ENCODE measurements at regions not wholly inside any gene's neighbourhood (a gene's known extent, or its start where the extent isn't known, plus 50 kb on each side); places are given as distances from the start of the nearest gene placed in this dataset.
"Not testable (repeated sequence)": the region's sequence is repeated elsewhere in the genome, so short reads cannot be mapped to it uniquely, and the experiment has no call there.

DNA sequence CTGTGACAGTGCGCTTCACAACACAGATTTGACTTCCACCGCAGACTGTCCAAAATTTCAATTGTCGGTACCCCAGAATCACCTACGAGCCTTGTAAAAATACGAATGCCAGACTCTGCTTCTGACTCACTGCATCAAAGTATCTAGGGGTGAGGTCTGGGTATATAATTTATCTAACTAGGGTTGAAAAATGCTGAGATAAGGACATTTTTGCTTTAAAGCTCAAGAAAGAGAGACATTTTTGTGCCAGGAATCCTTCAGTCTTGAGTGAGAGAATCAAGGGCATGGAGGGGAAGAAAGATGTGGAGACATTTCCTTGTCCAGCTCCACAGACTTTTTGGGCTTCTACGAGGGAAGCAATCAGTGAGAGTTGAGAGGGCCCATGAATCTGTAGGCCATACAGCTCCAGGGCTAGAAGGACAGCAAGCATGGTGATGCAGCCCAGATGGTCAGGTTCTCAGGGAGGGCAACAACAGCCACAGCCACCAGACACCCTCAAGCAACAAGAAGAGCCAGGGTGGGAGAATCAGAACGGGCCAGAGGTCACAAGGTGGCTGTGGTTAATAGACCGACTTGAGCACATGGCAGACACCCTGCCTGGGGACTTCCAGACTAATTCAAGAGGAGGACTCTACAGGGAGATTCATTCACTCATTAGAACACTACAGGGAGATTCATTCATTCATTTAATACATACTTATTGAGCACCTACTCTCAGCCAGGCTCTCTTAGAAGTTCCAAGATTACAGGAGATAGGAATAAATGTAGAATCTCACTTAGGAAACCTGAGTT lies 211.1 kb upstream of the PRDM1 start:
- no peak for DNase-seq

DNA sequence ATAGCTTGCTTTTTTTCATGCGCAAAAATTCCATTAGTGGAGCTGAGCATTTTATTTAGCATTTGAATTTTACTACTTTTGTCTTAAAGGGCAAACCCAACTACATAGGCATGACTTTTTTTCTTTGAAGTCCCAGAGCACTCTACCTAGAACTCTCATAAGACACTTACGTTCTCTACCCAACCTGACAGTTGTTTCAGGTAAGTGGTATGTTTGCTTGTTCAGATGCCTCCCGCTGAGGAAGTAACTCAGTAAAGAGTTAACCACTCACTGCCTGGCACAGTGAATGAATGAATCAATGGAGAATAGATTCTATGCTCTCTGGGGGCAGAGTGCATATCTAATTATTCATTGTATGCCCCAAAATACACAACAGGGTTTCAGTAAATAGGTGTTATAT lies 212.3 kb upstream of the PRDM1 start:
- DNase-seq = no peak

DNA sequence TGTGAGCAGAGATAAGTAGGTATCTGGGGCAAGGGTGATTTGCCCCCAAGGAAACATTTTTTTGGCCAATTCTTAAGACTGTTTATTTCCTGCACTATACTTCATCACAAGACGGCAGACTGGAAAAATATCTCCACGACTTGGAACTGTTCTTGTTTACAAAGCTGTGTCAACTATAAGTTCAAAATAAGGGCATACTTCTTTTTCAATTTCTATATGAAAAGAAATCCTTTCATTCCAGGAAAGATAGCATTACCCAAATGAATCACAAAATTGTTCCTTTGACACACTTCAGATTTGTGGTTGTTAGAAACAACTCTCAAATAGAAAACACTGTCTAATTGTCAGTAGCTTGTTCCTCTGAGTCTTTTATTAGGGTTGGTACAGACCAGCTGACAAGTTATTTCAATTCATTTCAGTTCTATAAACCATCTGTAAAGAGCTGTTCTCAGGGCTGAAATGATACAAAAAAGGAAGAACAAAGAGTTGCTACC lies 212.9 kb upstream of the PRDM1 start:
- DNase-seq = no peak

DNA sequence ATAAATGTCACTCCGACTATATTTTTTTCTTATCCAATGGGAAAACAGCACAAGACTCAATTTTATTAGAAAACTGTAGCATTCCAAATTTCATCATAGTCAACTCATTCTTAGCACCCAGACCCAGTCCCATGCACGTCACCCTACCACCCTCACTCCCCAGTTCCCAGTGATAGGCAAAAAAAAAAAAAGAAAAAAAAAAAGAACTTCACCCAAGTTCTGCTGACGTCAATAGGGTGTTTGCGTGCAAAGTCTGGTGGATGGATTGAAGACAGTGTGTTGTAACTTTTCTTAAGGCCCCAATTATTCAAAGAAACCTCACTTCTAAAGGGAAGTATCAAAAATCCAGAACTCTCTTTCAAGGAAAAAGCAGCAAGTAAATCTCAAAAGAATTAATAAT lies 213.9 kb upstream of the PRDM1 start:
- no peak for DNase-seq

DNA sequence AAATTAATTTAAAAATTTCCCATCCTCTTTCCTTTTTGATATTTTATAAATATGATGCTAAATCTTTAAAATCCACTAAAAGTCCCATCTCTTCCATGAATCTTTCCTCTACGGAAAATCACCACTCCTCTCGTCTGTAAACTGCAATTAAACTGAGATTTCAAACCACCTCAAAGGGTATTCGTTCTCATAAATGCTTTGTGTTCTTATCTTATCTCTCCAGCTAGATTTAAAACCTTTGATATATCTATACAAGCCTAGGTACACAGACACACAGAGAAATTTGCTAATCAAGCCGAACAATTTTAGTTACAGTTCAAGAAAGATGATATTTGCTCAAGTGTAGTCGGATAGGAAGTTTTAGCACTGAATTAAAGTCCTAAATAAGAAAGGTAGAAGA lies 214.6 kb upstream of the PRDM1 start:
- no peak for DNase-seq

DNA sequence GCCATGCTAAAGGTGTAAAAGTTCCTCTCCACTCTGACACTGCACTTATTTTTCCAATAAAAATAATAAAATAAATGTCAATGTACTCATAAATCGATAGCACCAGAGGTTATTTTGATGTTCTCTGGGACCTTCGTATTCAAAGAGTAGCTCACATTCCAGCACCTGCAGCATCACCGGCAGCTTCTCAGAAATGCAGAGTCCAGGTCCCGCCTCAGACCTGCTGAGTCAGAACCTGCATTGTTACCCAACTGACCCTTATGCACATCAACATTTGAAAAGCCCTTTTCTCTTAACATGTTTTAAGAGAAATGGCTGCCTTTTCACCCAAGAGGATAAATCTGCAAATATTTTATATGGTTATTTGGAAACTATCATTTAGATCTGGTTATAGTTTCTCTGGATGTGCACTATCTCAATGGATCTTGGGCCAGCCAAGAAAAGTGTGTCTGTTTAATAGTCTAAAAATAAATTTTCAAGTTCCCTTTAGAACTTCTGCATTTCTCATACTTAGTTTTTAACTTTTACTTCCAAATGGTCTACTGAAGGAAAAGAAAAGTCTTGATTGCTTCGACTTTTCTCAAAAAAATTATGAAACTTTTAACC lies 216.2 kb upstream of the PRDM1 start:
- DNase-seq = no peak

DNA sequence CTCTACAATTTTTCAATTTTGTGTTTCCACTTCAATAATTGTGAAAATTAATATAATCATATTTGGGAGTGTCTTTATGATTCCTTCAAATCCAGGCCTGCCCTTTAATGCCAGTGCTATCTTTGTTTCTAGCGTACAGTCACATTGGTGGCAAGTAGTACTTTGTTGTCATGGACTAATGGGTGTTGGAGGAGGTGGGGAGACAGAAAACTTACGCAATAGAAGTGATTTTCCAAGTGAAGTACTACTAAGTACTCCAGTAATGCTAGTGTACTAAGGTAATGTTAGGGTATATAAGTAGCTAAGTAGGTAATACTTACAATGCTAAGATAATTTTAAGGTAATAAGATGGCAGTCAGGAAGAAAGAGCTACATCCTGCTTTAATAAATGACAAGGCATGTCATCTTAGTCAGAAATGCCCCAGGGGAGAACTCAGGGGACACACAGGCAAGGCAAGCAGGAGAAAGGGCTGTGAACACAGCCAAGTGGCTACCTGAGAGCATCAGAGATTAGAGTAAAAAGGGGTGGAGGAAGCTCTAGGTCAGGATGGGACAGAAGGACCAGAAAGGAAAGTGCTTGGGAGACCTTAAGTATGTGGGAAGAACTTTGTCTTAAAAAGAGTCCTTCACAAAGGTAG lies 217.2 kb upstream of the PRDM1 start:
- DNase-seq = no peak

DNA sequence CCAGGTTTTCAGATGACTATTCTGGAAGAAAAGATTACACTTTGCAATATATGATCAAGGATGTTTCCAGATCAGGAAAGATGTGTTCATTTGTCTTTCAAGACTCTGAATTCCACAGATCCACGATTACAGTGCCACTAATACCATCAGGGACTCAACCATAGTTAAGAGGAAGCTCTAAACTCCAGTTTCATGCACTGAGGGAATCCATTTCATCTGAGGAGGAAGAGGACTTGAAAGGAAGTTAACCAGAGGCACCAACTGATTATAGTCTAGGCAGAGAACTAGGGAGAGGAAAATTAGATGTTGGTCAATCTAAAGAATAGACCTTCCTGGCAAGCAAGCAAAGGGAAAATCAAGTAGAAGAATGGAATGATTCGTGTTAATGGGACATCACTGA lies 218.3 kb upstream of the PRDM1 start:
- DNase-seq = no peak

DNA sequence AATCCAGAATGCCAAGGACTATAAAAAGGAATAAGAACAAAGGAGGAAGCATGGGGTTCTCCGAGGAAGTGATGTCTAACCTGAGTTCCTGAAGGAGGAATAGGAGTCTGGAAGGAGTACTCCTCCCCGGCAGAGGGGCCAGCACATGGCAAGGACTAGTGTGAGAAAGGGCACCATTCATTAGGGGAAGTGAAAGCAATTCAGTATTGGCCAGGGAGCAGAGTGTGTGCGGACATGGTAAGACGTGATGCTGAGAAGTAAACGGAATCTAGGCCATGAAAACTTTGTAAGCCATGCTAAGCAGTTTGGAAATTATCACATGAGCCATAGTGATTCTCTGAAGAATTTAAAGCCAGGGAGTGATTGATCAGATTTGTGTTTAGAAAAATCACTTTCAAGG lies 218.9 kb upstream of the PRDM1 start:
- DNase-seq = no peak

DNA sequence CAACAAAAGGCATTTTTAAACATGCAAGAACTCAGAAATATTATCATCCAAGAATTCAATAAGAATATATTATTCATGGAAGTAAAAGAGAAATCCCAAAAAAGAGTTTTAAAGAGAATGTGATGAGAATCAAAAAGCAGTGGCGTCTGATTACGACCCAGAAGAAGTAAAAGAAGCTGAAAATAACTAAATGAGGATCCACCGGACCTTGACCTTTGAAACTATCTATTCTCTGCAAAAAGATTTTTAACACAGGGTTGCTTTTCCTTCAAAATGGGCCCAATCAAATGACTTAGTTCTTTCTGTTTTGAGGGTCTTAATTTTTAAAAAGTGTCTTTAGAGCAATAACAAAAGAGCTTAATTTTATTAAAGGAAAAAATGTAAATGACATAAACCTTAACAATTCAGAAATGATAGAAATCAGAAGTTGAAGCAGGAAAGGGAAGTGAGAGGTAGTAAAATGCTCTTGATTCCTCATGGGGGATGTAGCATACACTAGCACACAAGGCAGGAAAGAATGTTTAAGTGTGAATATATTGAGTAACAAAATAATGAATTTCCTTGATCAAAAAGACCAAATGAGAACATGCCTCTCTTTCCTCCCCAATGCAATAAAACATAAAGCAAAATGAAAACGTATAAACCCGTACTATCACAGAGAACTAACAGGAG lies 223.1 kb upstream of the PRDM1 start:
- DNase-seq = no peak

DNA sequence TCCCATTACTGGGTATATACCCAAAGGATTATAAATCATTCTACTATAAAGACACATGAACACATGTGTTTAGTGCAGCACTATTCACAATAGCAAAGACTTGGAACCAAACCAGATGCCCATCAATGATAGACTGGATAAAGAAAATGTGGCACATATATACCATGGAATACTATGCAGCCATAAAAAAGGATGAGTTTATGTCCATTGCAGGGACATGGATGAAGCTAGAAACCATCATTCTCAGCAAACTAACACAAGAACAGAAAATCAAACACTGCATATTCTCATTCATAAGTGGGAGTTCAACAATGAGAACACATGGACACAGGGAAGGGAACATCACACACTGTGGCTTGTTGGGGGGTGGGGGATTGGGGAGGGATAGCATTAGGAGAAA lies 225.2 kb upstream of the PRDM1 start:
- not testable (repeated sequence) for DNase-seq

DNA sequence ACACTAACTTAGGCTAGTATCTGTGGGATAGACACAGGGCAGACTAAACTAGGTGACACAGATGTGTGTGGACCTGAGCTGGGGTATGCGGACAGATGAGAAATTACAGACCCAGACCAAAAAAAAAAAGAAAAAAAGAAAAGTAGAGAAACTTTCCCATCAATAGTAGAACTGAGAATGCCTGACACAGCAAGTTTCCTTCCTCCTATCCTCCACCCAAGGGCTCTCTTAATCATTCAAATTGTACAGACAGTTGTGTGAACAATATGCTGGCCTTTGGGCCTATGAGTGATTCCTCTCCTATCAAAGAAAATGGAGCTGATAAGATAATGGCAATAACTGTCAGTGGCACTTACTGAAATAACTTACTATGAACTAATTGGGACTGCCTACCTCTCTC lies 226.7 kb upstream of the PRDM1 start:
- no peak for DNase-seq

DNA sequence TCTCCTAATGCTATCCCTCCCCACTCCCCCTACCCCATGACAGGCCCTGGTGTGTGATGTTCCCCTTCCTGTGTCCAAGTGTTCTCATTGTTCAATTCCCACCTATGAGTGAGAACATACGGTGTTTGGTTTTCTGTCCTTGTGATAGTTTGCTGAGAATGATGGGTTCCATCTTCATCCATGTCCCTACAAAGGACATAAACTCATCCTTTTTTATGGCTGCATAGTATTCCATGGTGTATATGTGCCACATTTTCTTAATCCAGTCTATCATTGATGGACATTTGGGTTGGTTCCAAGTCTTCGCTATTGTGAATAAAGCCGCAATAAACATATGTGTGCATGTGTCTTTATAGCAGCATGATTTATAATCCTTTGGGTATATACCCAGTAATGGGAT lies 227.5 kb upstream of the PRDM1 start:
- not testable (repeated sequence) for DNase-seq

DNA sequence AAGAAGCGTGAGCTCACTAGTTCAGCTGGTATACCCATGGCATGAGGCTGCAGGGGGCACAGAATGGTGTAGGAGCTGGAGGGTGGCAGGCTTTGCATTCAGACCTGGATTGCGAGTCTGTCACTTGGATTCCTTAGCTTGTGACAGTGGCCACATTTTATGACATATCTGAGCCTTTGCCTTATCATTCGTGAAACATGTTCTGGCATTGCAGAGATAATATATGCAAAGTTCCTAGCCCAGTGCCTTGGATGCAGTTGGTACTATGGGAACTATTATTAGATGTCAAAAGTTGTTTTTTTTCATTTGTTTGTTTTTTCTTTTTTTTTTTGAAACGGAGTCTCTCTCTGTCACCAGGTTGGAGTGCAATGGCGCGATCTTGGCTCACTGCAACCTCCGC lies 230.7 kb upstream of the PRDM1 start:
- DNase-seq = no peak

DNA sequence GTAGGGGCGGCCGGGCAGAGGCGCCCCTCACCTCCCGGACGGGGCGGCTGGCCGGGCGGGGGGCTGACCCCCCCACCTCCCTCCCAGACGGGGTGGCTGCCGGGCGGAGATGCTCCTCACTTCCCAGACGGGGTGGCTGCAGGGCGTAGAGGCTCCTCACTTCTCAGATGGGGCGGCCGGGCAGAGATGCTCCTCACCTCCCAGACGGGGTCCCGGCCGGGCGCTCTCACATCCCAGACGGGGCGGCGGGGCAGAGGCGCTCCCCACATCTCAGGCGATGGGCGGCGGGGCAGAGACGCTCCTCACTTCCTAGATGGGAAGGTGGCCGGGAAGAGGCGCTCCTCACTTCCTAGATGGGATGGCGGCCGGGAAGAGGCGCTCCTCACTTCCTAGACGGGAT lies 232.2 kb upstream of the PRDM1 start:
- not testable (repeated sequence) for DNase-seq

DNA sequence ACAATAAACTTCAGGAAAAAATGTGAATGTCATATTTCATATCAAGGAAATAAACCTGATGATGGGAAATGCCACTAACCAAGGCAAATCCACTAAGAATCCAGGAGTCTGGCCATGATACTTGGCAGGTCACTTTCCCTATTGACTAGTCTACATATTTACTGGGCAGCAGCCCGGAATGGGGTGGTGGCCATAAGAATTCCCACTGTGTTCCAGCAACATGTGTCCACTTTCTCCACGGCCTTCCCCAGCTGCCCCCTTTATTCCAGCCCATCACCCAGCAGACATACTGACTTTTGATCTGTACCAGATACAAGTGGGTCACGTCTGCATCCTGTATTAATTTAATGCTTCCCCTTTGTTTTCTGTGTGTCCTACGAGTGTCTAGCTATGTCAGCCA lies 234.5 kb upstream of the PRDM1 start:
- no peak for DNase-seq

DNA sequence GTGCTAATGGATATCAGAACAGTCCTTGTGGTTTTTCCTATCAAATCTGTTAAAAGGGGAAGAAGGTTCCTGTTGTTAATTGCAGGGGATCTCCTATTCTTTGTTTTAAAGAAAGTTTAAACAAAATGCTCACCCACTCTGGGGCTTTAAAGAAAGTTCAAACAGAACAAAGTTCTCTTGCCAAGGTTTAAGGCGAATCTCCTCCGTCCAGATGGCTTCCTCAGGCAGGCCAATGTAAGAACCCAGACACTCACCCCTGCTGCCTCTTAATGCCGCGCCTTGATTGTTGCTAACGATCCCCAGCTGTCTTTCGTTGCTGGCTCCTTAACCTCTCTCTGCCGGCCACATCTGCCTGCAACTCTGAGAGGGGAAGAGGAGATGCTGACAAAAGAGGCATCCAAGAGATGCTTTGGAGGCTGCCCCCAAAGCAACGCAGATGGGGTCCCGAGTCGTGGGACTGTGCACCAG lies 235.0 kb upstream of the PRDM1 start:
- DNase-seq = no peak

DNA sequence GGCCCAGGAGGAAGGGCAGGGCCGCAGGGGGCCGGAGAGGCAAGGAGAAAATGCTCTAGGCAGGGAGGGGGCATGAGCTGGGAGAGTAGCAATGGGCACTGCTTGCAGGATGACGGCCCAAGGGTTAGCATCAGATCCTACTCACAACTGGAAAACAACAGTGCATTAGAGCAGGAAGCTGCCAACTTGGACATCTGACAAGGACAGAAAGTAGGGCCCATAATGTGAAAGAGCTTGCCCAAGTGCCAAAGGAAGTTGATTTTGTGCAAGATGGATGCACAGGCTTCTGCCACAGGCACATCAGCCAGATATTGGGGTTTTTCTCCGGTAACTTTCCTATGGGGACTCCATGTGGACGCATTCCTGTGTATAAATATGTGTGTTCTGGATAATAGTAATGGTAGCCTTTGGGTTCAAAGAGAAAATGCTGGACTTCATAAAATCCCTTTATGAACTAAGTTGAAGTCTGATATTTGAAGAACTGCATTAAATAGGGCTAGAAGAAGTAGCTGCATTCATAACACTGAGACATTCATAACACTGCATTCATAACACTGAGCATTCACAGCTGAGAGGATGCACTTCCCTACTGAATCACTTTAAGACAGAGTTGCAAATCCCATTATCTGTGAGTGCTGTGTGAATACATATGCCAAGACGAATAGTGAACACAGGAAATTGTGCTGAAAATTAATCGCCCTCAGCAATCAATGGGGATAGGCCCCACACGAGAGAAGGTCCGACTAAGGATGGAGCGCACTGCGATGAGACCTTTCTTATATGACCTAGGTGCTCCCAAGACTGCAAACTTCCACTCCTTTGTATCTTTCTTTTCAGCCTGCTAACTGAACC lies 235.6 kb upstream of the PRDM1 start:
- DNase-seq = no peak

DNA sequence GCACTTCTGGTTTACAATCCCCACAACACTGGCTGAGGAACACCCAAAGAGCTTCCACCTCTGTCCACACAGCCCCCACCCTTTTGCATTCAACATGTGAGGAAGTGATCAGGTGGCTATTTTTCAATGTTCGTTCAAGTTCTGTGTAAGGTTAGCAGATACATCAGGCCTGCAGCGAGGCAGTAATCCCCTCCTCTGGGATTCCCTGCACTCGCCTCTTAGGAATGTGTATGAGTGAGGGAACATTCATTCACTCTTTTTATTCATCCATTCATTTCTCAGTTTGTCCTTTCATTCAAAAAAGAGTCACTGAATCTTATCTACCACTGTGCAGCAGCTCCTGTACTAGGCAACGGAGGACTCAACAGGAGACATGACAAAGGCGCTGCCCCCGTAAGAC lies 236.4 kb upstream of the PRDM1 start:
- DNase-seq = no peak

DNA sequence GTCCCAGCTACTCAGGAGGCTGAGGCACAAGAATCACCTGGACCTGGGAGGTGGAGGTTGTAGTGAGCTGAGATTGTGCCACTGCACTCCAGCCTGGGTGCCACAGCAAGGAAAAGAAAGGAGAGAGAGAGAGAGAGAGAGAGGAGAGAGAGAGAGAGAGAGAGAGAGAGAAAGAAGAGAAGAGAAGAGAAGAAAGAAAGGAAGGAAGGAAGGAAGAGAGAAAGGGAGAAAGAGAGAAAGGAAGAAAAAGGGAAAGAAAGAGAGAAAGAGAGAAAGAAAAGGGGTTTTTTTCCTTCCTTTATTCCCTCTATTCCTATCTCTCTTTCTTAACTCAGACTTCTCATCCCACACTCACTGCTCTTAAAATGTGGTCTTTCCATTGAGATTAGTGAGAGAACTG lies 238.7 kb upstream of the PRDM1 start:
- no peak for DNase-seq

DNA sequence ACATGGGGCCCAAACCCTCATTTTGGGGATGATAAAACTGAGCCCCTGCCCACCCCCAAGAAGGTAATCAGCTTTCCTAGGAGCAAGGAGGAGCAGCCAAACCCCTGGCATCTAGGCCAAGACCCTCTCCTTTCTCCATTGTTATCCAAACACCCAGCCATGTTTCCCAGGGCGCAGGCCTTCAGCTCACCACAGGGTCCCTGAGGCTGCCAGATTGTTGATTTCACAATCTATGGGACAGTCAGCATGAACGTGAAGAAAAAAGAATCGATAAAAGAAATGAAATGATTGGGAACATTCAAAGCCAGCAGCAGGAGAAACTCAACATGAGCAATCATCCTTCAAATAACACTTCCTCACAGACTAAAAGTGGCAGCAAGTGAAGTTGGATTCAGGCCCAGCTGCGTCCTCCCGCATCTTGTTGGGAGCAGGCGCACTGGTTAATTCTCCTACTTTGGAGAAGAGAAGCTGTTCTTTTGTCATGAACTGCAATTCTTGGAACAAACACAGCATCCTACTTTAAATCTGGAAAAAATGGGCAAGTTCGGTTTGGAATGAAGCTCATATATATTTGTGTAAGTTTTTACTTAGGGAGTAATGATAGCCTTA lies 241.8 kb upstream of the PRDM1 start:
- DNase-seq = no peak

DNA sequence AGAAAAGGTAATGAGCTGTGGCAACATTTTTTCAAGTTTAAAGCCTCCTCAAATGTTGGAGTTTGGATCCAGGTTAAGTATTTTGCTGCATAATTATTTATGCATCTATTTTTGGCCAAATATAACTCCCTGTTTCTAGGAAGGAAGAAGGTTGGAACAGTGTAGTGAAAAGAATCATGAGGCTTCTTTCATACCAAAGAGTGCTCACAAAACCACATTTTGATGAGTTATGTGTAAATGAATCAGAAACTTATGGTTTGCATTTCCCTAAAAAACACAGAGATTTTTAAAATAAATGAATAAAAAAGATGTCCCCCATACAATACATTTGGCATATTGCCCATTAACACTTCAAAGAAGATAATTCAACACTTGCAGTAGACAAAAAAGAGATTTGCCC lies 246.9 kb upstream of the PRDM1 start:
- DNase-seq = no peak

Data from NCI-H187 (cell line).